ENCODE measurements at regions not wholly inside any gene's neighbourhood (a gene's known extent, or its start where the extent isn't known, plus 50 kb on each side); places are given as distances from the start of the nearest gene placed in this dataset.

DNA sequence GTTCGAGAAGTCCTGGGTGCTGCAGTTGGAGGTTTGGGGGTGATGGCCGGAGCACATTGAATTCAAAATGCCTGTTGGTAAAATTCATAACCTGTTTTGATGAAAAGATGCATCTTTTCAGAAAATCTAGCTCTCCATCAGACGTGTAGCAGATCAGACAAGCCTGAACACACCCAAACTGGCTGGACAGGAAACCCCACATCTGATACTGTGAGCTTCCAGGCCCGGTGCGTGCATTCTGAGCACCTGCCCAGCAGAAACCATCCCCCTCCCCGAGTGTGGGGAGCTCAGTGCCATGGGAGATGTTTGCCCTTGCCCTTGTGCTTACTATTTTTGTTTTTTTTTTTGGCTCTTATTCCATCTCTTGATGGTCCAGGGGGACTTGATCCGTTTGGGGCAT, 417.1 kb downstream of the TCERG1L start:
- TF ChIP-seq, protein P1, sequence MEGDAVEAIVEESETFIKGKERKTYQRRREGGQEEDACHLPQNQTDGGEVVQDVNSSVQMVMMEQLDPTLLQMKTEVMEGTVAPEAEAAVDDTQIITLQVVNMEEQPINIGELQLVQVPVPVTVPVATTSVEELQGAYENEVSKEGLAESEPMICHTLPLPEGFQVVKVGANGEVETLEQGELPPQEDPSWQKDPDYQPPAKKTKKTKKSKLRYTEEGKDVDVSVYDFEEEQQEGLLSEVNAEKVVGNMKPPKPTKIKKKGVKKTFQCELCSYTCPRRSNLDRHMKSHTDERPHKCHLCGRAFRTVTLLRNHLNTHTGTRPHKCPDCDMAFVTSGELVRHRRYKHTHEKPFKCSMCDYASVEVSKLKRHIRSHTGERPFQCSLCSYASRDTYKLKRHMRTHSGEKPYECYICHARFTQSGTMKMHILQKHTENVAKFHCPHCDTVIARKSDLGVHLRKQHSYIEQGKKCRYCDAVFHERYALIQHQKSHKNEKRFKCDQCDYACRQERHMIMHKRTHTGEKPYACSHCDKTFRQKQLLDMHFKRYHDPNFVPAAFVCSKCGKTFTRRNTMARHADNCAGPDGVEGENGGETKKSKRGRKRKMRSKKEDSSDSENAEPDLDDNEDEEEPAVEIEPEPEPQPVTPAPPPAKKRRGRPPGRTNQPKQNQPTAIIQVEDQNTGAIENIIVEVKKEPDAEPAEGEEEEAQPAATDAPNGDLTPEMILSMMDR (IDR thresholded peaks at IDR 0.05; ENCODE audit: insufficient read depth, low read depth, low read length): no peak
- Histone ChIP-seq H3K27me3 (ENCODE audit: control insufficient read depth, insufficient read depth, low read length) (no peaks in the 10 kb centered on the region), H3K4me3 (ENCODE audit: low read depth, low read length) (no peak overlapping the region), H3K36me3 (ENCODE audit: control insufficient read depth, insufficient read depth, low read length) (no peaks in the 10 kb centered on the region)
- ChIA-PET POLR2A (no interaction called here), CTCF (no interaction called here)
- no peak for DNase-seq (ENCODE audit: low read depth)

DNA sequence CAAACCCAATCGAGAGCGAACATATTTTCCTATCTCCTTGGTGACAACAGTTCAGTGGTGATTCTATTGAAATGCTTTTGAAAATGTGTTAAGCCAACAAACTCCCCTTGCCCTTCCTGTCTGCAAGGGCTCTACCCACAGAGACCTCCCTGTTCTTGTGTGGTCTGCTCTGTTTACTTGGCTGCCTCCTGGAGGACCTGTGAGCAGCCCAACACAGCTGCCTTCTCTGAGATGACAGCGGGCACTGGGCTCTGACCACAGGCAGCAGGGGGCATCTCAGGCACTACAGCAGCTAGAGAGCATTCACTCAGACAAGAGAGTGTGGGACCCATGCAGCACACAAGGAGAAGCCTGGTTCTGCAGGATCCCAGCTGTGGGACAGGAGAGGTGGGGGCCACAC, 416.4 kb downstream of the TCERG1L start:
- TF ChIP-seq, protein P1 (IDR thresholded peaks at IDR 0.05; ENCODE audit: insufficient read depth, low read depth, low read length): no peak
- ChIA-PET POLR2A (no interaction called here), CTCF (no interaction called here)
- DNase-seq (ENCODE audit: low read depth): no peak
- Histone ChIP-seq H3K36me3 (ENCODE audit: control insufficient read depth, insufficient read depth, low read length) (no peaks in the 10 kb centered on the region), H3K4me3 (ENCODE audit: low read depth, low read length) (no peak overlapping the region), H3K27me3 (ENCODE audit: control insufficient read depth, insufficient read depth, low read length) (no peaks in the 10 kb centered on the region)

DNA sequence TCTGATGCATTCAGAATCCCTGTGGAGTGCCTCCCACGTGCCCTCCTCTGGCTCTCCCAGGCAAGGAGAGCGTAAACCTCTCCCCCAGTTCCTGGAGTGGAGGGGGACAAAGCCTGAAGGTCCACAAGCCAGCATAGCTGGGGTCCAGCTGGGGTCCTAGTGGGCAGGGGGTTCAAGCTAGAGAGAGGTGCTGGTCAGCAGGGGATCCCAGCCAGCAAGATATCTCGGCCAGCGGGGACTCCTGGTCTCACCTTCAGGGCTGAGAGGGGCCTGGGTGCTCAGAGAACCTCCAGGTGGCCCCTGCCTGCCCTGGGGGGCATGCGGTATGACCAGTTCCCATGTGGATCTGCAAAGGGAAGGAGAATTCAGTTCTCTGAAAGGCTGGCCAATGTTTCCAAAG, 413.7 kb downstream of the TCERG1L start:
- TF ChIP-seq, protein P1 (IDR thresholded peaks at IDR 0.05; ENCODE audit: insufficient read depth, low read depth, low read length): no peak
- Histone ChIP-seq H3K36me3 (ENCODE audit: control insufficient read depth, insufficient read depth, low read length) (no peaks in the 10 kb centered on the region), H3K4me3 (ENCODE audit: low read depth, low read length) (no peak overlapping the region), H3K27me3 (ENCODE audit: control insufficient read depth, insufficient read depth, low read length) (no peaks in the 10 kb centered on the region)
- no peak for DNase-seq (ENCODE audit: low read depth)
- POLR2A ChIA-PET: no interaction called here
- CTCF ChIA-PET: no interaction called here

DNA sequence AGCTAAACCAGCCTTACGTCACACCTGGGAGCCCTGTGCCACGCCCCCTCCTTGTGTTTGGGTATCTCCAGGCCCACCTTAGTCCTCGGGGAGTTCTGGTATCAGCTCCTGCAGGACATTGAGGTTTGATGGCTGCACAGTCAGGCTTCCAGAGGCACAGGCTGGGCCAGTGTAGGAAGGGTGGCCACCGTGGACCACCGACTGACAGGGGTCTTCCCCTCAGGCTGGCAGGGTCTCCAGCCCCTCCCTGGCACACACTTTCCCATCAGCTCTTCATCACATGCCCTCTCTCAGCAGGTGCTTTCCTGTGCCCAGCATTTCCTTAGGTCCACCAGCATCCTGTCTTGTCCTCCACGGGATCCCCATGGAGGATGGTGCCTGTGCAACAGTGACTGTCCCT, 413.1 kb downstream of the TCERG1L start:
- no peak for DNase-seq (ENCODE audit: low read depth)
- CTCF ChIA-PET: no interaction called here
- POLR2A ChIA-PET: no interaction called here
- H3K4me3 ChIP-seq (ENCODE audit: low read depth, low read length): no peak overlapping the region
- H3K27me3 ChIP-seq (ENCODE audit: control insufficient read depth, insufficient read depth, low read length): no peaks in the 10 kb centered on the region
- TF ChIP-seq, protein P1 (IDR thresholded peaks at IDR 0.05; ENCODE audit: insufficient read depth, low read depth, low read length): no peak
- H3K36me3 ChIP-seq (ENCODE audit: control insufficient read depth, insufficient read depth, low read length): no peaks in the 10 kb centered on the region

DNA sequence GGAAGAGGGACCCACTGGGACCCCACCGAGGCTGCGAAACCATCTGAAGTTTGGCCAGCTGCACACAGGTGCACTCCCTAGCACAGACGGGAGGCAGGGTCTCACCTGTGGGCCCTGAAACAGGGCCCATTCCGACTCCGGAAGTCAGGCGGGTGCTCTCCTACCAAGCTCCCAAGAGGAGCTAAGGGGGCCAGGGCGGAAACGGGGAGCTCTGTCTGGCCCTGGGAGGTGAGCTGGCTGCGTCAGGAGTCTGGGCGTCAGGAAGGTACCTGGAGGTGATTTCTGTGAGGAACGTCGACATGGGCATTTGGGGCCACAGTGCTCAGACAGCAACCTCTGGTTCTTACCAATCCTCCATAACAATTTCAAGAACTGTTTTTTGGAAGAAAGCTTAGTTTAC, 411.7 kb downstream of the TCERG1L start:
- H3K4me3 ChIP-seq (ENCODE audit: low read depth, low read length): no peak overlapping the region
- TF ChIP-seq, protein P1 (IDR thresholded peaks at IDR 0.05; ENCODE audit: insufficient read depth, low read depth, low read length): no peak
- H3K36me3 ChIP-seq (ENCODE audit: control insufficient read depth, insufficient read depth, low read length): no peaks in the 10 kb centered on the region
- CTCF ChIA-PET: no interaction called here
- POLR2A ChIA-PET: no interaction called here
- no peaks in the 10 kb centered on the region for H3K27me3 ChIP-seq (ENCODE audit: control insufficient read depth, insufficient read depth, low read length)
- no peak for DNase-seq (ENCODE audit: low read depth)

Measured in BJ (cell line).